Activated T-cell treated with anti-CD3 and anti-CD28 coated beads for 24 hours (primary cell): ENCODE measurements at regions not wholly inside any gene's neighbourhood (a gene's known extent, or its start where the extent isn't known, plus 50 kb on each side); places are given as distances from the start of the nearest gene placed in this dataset.

Source experiments
- DNase-seq: peaks from one replicate; pipeline ENCODE4 v3.0.0-alpha.2; 2020; ENCODE audit warnings: low read depth

GRCh38 chr13:107252428-107252827 lies 684.5 kb upstream of the ARGLU1 start:
- no peak for DNase-seq

GRCh38 chr13:107252021-107252420 lies 684.1 kb upstream of the ARGLU1 start:
- no peak for DNase-seq

- DNase-seq = no peak
These were observed 683.4 kb upstream of the ARGLU1 start for GRCh38 chr13:107251341-107251740.

- DNase-seq = no peak
These were observed 682.7 kb upstream of the ARGLU1 start for GRCh38 chr13:107250628-107251027.

- no peak for DNase-seq
These were observed 676.3 kb upstream of the ARGLU1 start for GRCh38 chr13:107244241-107244640.

- no peak for DNase-seq
These were observed 674.2 kb upstream of the ARGLU1 start for GRCh38 chr13:107242138-107242537.

GRCh38 chr13:107241381-107241780 lies 673.4 kb upstream of the ARGLU1 start:
- DNase-seq = no peak

- DNase-seq = no peak
These were observed 671.3 kb upstream of the ARGLU1 start for GRCh38 chr13:107239213-107239612.

- no peak for DNase-seq
These were observed 670.5 kb upstream of the ARGLU1 start for GRCh38 chr13:107238262-107238981.

GRCh38 chr13:107234319-107235073 lies 666.6 kb upstream of the ARGLU1 start:
- DNase-seq = no peak

GRCh38 chr13:107233541-107233940 lies 665.6 kb upstream of the ARGLU1 start:
- DNase-seq = no peak

GRCh38 chr13:107231944-107232343 lies 664.0 kb upstream of the ARGLU1 start:
- no peak for DNase-seq

- no peak for DNase-seq
These were observed 655.9 kb upstream of the ARGLU1 start for GRCh38 chr13:107223867-107224266.

GRCh38 chr13:107222597-107222996 lies 654.7 kb upstream of the ARGLU1 start:
- DNase-seq = no peak

GRCh38 chr13:107220245-107220644 lies 652.3 kb upstream of the ARGLU1 start:
- DNase-seq = no peak

GRCh38 chr13:107217251-107217650 lies 649.3 kb upstream of the ARGLU1 start:
- DNase-seq = no peak

- no peak for DNase-seq
These were observed 648.3 kb upstream of the ARGLU1 start for GRCh38 chr13:107216046-107216755.

GRCh38 chr13:107211073-107211472 lies 643.1 kb upstream of the ARGLU1 start:
- peak; percentile 27 for DNase-seq

GRCh38 chr13:107210723-107211030 lies 642.7 kb upstream of the ARGLU1 start:
- DNase-seq = no peak

- no peak for DNase-seq
These were observed 642.1 kb upstream of the ARGLU1 start for GRCh38 chr13:107209824-107210722.

GRCh38 chr13:107208889-107209288 lies 641.0 kb upstream of the ARGLU1 start:
- DNase-seq = no peak
